GM21717 (cell line): ENCODE measurements at regions not wholly inside any gene's neighbourhood (a gene's known extent, or its start where the extent isn't known, plus 50 kb on each side); places are given as distances from the start of the nearest gene placed in this dataset.

Experiments
- ATAC-seq: cut with Tn5 transposase; IDR thresholded peaks from one replicate; pipeline ENCODE4 v1.9.1; 2021; ENCODE audit warnings: mild to moderate bottlenecking, moderate library complexity; ENCODE audit not compliant: unreplicated experiment

- ATAC-seq, result no peak
Measured at GRCh38 chr4:35725131-35725530, 519.2 kb downstream of the ARAP2 start.

- ATAC-seq, result no peak
Measured at GRCh38 chr4:35730414-35730813, 513.9 kb downstream of the ARAP2 start.

GRCh38 chr4:35734381-35735098, 509.8 kb downstream of the ARAP2 start:
- ATAC-seq, result no peak

GRCh38 chr4:35739308-35739707, 505.0 kb downstream of the ARAP2 start:
- no peak for ATAC-seq

GRCh38 chr4:35754047-35754446, 490.3 kb downstream of the ARAP2 start:
- ATAC-seq, result no peak

GRCh38 chr4:35757836-35758235, 486.5 kb downstream of the ARAP2 start:
- no peak for ATAC-seq

- ATAC-seq, result no peak
Measured at GRCh38 chr4:35760807-35761206, 483.5 kb downstream of the ARAP2 start.

GRCh38 chr4:35771571-35771970, 472.7 kb downstream of the ARAP2 start:
- no peak for ATAC-seq

- ATAC-seq, result no peak
Measured at GRCh38 chr4:35772291-35772690, 472.0 kb downstream of the ARAP2 start.

GRCh38 chr4:35789899-35790574, 454.3 kb downstream of the ARAP2 start:
- ATAC-seq, result no peak

- ATAC-seq, result no peak
Measured at GRCh38 chr4:35793045-35793722, 451.1 kb downstream of the ARAP2 start.

GRCh38 chr4:35793766-35794165, 450.5 kb downstream of the ARAP2 start:
- no peak for ATAC-seq

GRCh38 chr4:35800669-35801068, 443.6 kb downstream of the ARAP2 start:
- no peak for ATAC-seq

- ATAC-seq, result no peak
Measured at GRCh38 chr4:35802644-35803043, 441.7 kb downstream of the ARAP2 start.

GRCh38 chr4:35818520-35818919, 425.8 kb downstream of the ARAP2 start:
- ATAC-seq, result no peak

GRCh38 chr4:35820003-35820402, 424.3 kb downstream of the ARAP2 start:
- ATAC-seq, result no peak

- no peak for ATAC-seq
Measured at GRCh38 chr4:35824231-35824630, 420.1 kb downstream of the ARAP2 start.

- ATAC-seq, result no peak
Measured at GRCh38 chr4:35835893-35836292, 408.4 kb downstream of the ARAP2 start.

GRCh38 chr4:35836596-35836995, 407.7 kb downstream of the ARAP2 start:
- no peak for ATAC-seq

- ATAC-seq, result no peak
Measured at GRCh38 chr4:35867057-35867456, 377.3 kb downstream of the ARAP2 start.

- no peak for ATAC-seq
Measured at GRCh38 chr4:35872273-35872672, 372.0 kb downstream of the ARAP2 start.

- no peak for ATAC-seq
Measured at GRCh38 chr4:35879479-35879878, 364.8 kb downstream of the ARAP2 start.
